ENCODE measurements at regions not wholly inside any gene's neighbourhood (a gene's known extent, or its start where the extent isn't known, plus 50 kb on each side); places are given as distances from the start of the nearest gene placed in this dataset.

DNA sequence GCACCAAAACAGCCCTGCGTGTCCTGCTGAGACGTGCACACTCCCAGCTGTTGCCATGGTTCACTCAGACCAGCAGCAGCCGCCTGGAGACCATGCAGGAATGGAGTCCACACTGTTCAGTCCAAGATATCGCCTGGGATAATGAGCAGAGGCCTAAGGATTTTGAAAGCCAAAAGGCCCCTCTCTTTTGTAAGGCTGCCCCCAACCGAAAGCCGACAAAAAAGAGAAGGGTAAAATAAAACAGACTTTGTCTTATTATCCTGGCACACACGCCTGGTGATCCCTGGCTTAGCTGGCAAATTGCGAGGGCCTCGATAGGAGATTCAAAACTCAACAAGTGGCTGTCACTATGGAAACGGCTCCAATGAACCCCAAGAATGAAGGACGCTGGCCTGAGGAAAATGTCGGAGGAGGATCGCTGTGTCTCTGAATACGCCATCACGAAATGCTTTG is 263.6 kb downstream of the SKIDA1 start:
- H3K27ac ChIP-seq (ENCODE audit: low read length), result no peak overlapping the region
- H3K9ac ChIP-seq (ENCODE audit: low read length), result no peak overlapping the region
- no peaks in the 10 kb centered on the region for H3K79me2 ChIP-seq (replicated peaks; ENCODE audit: insufficient read depth, low read length)
- H3K36me3 ChIP-seq (ENCODE audit: insufficient read depth, low read length), result no peaks in the 10 kb centered on the region
- no peak overlapping the region for H3K4me3 ChIP-seq (ENCODE audit: low read length)
- H3K9me2 ChIP-seq (ENCODE audit: insufficient read depth, low read length), result no peaks in the 10 kb centered on the region
- no peaks in the 10 kb centered on the region for H3K27me3 ChIP-seq (ENCODE audit: insufficient read depth, low read depth, low read length)
- H4K20me1 ChIP-seq (ENCODE audit: insufficient read depth), result no peaks in the 10 kb centered on the region
- H3K4me2 ChIP-seq (ENCODE audit: low read length), result no peak overlapping the region
- H3F3A ChIP-seq (ENCODE audit: insufficient read depth, low read length, poor library complexity, severe bottlenecking), result no peaks in the 10 kb centered on the region
- H2AFZ ChIP-seq (ENCODE audit: low read depth, low read length), result no peak overlapping the region
- no peaks in the 10 kb centered on the region for H3K9me3 ChIP-seq (ENCODE audit: low read length)
- TF ChIP-seq POLR2AphosphoS5 (IDR thresholded peaks at IDR 0.05), result no peak
- TF ChIP-seq MXI1 (conservative IDR thresholded peaks at IDR 0.05; ENCODE audit: poor library complexity, severe bottlenecking), result no peak
- no peak for TF ChIP-seq EZH2 (IDR thresholded peaks at IDR 0.05; ENCODE audit: borderline replicate concordance, insufficient read depth, low read length, poor library complexity, severe bottlenecking)
- TF ChIP-seq SMC3 (conservative IDR thresholded peaks at IDR 0.05; ENCODE audit: poor library complexity), result no peak
- TF ChIP-seq, protein P1, sequence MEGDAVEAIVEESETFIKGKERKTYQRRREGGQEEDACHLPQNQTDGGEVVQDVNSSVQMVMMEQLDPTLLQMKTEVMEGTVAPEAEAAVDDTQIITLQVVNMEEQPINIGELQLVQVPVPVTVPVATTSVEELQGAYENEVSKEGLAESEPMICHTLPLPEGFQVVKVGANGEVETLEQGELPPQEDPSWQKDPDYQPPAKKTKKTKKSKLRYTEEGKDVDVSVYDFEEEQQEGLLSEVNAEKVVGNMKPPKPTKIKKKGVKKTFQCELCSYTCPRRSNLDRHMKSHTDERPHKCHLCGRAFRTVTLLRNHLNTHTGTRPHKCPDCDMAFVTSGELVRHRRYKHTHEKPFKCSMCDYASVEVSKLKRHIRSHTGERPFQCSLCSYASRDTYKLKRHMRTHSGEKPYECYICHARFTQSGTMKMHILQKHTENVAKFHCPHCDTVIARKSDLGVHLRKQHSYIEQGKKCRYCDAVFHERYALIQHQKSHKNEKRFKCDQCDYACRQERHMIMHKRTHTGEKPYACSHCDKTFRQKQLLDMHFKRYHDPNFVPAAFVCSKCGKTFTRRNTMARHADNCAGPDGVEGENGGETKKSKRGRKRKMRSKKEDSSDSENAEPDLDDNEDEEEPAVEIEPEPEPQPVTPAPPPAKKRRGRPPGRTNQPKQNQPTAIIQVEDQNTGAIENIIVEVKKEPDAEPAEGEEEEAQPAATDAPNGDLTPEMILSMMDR (IDR thresholded peaks at IDR 0.05; ENCODE audit: poor library complexity, severe bottlenecking), result no peak
- TF ChIP-seq, protein P2, sequence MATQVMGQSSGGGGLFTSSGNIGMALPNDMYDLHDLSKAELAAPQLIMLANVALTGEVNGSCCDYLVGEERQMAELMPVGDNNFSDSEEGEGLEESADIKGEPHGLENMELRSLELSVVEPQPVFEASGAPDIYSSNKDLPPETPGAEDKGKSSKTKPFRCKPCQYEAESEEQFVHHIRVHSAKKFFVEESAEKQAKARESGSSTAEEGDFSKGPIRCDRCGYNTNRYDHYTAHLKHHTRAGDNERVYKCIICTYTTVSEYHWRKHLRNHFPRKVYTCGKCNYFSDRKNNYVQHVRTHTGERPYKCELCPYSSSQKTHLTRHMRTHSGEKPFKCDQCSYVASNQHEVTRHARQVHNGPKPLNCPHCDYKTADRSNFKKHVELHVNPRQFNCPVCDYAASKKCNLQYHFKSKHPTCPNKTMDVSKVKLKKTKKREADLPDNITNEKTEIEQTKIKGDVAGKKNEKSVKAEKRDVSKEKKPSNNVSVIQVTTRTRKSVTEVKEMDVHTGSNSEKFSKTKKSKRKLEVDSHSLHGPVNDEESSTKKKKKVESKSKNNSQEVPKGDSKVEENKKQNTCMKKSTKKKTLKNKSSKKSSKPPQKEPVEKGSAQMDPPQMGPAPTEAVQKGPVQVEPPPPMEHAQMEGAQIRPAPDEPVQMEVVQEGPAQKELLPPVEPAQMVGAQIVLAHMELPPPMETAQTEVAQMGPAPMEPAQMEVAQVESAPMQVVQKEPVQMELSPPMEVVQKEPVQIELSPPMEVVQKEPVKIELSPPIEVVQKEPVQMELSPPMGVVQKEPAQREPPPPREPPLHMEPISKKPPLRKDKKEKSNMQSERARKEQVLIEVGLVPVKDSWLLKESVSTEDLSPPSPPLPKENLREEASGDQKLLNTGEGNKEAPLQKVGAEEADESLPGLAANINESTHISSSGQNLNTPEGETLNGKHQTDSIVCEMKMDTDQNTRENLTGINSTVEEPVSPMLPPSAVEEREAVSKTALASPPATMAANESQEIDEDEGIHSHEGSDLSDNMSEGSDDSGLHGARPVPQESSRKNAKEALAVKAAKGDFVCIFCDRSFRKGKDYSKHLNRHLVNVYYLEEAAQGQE (IDR thresholded peaks at IDR 0.05; ENCODE audit: borderline replicate concordance), result no peak

DNA sequence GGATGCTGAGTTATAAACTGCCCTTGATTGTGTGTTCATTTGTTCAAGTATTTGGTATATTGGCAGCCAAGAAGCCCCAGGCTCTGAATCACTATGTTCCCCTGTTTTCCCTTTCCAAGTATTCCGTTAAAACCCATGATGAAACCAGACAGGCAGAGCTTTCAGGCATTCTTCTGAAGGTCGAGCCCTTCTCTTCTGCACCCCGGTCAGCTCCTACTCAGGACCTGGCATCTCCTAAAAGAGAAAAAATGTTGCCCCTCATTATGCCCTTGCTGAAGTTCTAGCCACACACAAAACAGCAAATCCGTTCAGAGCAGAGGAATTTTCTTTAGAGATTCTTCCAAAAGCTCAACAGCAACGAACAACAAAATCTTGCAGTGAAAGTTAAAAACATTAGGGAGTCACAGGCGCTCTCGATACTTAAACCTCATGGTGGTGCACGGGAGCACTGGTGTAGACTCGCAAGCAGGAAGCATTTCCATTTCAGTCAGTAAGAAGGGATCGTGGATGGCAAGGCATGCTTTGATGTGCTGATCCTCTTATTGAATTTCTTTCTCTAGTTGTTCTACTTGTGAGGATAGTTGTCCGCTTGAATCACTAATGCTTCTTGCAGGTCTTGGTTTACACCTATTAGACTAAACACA is 264.9 kb downstream of the SKIDA1 start:
- TF ChIP-seq, protein P1 (IDR thresholded peaks at IDR 0.05; ENCODE audit: poor library complexity, severe bottlenecking), result no peak
- no peak for TF ChIP-seq POLR2AphosphoS5 (IDR thresholded peaks at IDR 0.05)
- Histone ChIP-seq H3K9me3 (ENCODE audit: low read length) (no peaks in the 10 kb centered on the region), H2AFZ (ENCODE audit: low read depth, low read length) (no peak overlapping the region), H3K9me2 (ENCODE audit: insufficient read depth, low read length) (no peaks in the 10 kb centered on the region), H4K20me1 (ENCODE audit: insufficient read depth) (no peaks in the 10 kb centered on the region), H3K27ac (ENCODE audit: low read length) (no peak overlapping the region), H3K9ac (ENCODE audit: low read length) (no peak overlapping the region), H3K4me3 (ENCODE audit: low read length) (no peak overlapping the region), H3F3A (ENCODE audit: insufficient read depth, low read length, poor library complexity, severe bottlenecking) (no peaks in the 10 kb centered on the region), H3K4me2 (ENCODE audit: low read length) (no peak overlapping the region), H3K79me2 (replicated peaks; ENCODE audit: insufficient read depth, low read length) (no peaks in the 10 kb centered on the region), H3K27me3 (ENCODE audit: insufficient read depth, low read depth, low read length) (no peaks in the 10 kb centered on the region), H3K36me3 (ENCODE audit: insufficient read depth, low read length) (no peaks in the 10 kb centered on the region)
